Activated effector memory CD4-positive, alpha-beta T cell treated with anti-CD3 and anti-CD28 coated beads, Interleukin-2, amount 50 U/mL, for 16 hours (primary cell): ENCODE measurements at regions not wholly inside any gene's neighbourhood (a gene's known extent, or its start where the extent isn't known, plus 50 kb on each side); places are given as distances from the start of the nearest gene placed in this dataset.

ENCODE experiments used
- DNase-seq: peaks from one replicate; pipeline ENCODE4 v3.0.0-alpha.2; 2020

DNA sequence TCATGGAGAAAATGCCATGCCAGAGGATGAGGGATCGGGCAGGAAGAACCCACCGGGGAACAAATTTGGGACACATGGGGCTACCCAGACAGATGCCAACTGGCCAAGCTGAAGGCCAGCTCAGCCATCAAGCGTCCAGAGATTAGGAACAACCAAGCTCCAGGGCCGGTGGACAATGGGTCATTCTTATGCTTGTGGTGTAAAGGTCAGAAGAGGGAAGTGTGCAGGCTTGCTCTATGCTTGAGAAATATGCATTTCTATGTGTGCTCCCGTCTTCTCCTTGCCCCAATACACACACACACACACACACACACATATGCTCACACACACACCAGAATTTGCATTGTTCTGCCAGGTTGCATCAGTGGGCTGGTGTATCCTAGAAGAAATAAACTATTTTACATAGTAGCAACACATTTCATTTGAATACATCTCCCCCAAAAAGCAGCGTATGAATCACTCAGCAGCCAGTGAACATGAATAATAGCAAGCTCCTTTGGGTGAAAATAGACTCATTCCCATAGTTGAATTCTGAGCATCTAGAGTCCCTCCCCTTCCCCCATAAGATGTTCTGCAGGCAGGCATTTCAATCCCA lies 201.9 kb upstream of the PPARGC1A start:
- DNase-seq = no peak

DNA sequence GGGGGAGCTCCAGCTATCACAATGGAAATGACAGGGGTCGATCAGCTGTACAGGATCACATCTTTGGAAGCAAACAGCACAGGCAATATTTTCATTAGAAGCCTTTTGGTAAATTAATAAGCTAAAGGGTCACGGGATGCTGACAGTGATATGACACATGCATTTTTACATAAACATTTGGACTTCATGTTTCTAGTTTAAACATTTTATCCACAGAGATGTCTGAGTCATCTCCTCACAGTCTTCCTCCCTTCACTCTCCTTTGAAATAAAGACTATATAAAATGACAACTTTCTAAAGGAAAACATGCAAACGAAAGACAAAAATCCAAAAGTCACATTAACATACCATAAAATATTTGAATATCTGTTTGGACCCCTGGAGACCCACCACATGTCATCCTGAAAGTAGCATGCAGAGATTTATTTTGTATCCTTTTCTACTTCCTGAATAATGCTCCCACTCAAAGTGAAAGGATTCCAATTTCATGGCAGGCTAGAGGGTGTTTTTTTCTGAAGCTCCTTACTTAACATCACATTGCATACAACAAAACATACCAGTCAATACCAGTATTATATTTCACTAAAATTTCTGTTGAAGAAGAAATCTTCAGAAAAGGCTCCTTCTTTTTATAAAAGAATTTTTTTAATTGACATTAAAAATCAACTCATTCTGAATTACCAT lies 200.1 kb upstream of the PPARGC1A start:
- no peak for DNase-seq

DNA sequence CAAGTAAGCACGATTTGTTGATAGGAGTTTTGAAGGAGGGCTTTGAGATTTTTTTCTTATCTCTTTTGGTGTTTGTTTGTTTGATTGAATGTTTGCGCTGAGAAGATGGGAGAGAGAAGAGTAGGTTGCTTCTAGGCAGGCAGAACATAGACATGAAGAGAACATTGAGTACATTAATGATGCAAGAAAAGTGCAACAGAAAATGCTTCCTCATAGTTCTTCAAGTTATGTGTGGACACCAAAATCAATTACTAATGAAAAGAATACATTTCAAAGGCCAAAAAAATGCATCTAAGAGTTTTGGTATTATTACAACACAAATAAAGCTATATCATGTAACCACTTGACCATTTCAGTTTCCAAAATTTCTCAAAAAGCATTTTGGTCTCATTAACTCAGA lies 191.0 kb upstream of the PPARGC1A start:
- no peak for DNase-seq

DNA sequence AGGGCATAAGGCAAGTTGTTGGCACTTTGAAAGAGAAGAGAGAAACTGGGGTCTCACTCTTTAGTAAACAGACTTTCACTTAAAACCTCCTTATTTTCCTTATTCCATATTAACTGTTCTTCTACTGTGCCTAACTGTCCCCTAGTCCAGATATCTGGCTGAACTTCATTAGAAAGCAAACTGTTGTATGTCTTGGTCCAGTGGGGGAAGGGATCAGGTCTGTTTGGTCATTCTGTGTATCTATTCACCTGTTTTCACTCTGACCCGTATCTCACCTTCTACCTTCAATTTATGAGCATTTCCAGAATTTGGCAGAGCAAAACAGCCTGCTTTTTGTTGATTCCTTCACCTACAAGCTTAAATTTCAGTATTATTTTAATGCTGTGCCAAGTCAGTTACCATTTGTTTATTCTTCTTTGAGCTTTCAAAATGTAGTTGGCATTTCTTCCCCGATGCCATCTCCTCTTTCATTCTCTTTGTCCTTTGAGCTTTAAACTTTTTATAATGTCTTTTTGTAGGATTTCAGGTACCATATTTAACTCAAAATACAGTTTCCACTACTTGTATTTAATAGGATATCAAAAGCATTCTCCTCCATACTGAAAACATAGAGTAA lies 188.6 kb upstream of the PPARGC1A start:
- DNase-seq = no peak

DNA sequence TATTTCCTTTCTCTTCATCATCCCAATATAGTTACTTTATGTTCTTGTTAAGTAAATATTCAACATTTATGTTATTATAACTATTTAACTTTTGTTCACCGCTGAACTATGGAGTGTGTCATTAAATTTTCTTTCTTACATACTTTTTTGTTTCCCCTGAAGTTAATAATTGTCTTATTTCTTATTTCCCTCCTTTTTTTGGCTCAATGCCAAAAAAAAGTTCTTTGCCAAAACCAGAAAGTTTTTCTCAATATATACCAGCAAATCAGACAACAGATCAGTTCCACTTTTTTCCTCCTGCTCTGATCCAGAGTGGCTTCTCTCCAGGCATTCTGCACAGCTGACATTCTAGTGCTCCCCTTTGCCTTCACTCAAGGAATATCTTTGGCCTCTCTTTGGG lies 187.0 kb upstream of the PPARGC1A start:
- DNase-seq = no peak

DNA sequence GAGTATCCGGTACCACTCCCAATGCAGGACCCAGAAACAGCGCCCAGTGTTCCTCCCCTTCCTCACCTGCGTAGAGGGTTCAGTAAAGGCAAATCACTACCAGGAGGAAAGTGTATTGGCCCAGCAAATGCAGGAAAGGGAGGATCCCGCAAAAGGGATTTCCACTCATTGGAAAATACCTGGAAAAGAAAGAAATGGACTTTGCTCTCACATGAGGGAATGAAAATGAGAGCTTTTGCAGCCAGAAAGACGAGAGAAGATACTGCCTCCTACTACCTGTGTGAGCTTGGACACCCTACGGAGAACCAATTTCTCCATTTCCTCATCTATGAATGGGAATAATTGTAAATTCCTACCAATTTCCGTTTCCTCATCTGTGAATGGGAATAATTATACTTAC lies 184.1 kb upstream of the PPARGC1A start:
- no peak for DNase-seq

DNA sequence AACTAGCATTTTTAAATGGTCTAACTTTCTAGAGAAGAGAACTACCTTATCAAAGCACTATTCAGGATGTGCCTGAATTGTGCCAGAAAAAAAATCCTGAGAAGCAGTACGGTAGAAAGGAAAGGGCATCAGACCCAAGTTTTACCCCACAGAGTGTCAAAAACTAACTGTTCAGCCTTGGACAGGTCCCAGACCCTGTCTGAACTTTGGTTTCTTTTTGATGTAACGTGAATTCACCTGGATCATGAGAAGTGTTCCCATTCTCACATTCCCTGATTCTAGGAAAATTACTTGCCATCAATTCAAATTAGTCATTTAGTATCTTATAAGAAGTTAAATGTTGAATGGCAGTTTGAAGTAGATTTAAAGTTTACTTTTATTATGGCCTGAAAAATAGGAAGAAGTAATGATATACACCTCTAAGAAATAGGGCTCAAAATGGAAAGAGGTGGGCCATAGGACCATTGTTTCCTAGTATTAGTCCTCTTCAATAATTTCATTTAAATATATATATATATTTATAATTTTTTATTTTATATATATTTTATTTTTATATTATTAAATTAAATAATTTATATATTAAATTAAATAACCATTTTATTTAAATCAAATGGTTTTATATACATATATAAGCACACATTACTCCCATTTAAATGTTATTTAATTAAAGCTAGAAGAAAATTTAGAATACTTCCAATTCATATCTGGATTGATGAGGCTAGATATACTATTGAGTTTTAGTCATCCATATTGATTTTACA lies 181.9 kb upstream of the PPARGC1A start:
- DNase-seq = no peak

DNA sequence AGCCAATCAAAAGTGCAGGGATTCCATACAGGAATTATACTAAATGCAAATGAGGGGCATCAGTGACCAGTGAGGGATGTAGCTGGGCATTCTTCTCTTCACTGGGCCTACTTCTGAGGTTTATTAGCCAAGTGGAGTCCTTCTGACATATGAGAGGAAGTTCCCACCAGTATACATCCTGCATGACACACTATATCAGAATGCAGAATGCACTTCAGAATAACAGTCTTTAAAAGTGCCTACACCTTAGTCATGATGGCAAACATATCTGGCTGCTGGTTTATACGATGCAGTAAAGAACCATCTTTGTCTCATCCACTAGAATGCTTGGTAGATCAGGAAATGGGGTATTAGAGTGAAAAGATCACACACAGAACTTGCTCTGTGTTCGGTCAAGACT lies 180.3 kb upstream of the PPARGC1A start:
- DNase-seq = no peak

DNA sequence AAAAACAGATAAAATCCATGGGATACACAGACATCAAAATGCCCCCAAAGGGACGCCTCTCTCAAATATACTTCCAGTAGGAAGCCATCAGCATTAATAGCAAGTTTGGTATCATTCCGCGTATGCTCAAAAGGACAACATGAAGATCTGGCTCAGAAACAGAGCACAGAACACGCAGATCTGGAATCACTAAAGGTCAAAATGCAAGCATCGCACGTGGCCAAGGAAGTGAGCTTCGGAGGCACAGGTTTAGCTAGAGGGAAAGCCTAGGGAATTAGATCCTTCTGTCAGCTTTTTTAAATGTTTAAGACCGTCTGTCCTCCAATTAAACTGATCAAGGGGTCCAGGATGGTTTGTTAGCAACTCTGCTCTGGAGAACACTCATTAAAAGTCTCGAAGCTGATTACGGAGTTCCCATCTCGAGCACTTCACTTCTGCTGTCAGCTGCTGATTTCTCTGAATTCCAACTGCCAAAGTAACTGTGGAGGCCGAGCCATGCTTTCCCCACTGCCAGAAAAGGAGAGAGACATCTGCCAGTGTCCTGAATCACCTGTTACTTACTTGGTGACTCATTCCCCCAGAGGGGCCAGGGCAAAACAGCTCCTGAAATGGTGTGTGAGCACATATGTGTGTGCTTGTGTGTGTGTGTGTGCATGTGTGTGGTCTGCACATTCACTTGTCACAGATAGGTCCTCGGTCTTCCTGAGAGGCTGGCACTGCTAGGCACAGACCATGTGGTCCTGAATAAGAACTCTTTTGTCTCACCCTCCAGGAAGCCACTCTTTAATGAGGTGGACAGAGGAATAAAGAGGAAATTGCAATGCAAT lies 177.7 kb upstream of the PPARGC1A start:
- DNase-seq = no peak

DNA sequence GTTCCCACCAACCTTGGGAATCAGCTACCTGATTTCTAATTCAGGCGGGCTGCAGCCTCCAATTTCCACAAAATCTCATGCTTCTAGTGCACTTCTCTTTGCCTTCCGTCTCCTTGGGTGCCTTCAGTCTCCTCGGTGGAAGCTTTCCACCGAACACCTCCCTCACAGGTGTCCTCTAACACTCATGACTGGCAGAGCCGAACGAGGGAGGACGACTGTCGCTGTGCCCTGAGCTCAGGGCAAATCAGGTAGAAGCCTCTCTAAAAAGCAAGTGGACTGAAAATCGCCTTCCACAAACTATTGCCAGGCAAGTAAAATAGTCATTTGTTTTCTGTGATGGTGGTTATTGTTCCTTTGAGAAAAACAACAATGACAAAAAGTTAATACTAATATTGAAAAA lies 176.1 kb upstream of the PPARGC1A start:
- no peak for DNase-seq

DNA sequence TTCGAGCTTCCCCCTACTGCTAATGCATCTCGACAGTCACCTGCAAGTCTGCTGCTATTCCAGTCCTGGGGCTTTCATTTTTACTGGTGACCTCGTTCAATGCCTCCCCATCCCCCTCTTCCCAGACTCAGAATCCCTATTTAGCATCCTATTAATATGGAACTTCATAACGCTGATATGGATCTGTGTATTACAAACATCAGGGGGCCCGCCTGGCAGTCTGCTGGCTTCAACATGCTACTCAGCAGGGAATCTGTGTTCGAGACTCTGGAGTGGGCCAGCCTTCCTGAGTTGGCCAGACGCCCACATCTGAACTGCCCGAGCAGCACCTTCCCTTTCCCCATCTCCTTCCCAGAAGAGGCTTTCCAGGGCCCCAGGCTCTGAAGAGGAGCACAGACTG lies 173.9 kb upstream of the PPARGC1A start:
- no peak for DNase-seq

DNA sequence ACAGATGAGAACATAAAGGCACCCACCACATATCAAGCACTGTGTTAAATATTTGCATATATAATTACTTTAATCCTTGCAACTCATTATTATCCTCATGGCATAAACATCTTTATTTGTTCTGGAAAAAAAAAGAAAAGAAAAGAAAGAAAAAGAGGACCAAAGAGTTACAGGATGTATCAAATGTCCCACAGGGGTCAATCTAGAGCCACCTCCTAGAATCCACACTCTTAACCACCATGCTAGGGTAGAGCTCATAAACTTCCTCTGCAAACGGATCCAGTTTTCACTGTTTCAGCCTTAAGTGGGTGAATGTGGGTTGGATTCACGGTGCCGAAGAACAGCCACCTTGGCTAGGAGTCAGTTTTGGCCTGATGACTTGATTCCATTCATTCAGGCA lies 171.1 kb upstream of the PPARGC1A start:
- no peak for DNase-seq

DNA sequence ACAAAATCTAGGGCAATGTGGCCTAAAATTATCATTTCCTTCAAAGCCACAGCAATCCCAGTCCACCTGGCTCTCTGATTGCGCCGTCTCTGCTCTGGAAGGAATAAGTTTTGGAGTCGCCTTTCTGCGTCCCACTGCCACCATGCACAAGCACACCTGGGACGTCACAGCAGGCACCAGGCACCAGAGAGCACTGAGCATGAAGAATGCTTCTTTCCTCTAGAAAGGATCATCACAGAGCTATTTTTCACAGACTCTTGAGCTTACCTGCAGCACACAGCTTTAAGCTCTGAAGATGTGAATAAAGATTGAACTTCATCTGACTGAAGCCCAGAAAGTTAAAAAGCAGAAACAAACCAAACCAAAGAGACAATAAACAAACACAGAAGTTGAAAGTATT lies 170.0 kb upstream of the PPARGC1A start:
- DNase-seq = no peak

DNA sequence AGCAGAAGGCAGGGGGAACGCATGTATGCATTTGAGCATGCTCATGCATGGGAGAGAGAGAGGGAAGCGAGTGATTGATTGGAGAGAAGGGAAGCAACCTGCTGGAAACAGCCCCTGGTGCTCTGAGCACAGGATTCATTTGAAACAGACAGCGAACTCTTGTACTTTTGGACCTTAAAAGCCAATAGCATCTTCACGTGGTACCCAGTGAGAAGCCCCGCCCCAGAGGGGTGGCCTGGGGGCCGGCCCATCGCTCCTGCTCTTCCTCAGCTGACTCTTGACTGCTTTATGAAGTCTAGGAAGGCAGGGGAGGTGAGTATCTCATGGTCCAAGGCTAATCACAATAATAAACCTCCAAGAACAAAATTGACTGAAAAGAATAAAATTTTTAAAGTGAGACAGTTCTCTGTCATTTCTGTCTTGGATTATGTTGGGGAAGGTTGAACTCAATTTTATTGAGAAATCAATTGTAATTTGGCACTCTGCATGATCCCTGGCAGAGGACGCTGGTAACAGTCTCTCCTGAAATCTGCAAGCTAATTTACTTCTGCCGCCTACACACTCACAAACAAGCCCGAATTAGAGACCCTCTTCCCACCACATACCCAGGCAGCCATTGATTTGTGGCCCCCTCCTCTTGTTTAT lies 168.2 kb upstream of the PPARGC1A start:
- no peak for DNase-seq

DNA sequence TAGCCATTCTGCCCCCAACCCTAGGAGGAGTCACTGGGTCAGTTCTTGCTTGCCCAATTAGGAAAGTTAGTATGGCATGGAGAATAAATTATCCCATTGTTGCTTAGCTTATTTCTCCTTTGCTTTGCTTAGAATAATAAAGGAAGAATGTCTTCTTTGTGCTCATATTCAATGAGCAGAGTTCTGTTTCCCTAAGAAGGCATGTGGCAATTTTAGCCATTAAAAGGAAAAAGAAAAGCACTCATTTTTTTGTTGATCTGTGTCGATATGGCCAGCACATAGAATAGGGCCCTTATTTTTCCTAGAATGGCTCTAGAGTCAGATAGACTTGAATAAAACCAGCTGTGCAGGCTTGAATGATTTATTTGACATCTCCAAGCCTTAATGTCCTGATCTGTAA lies 166.4 kb upstream of the PPARGC1A start:
- no peak for DNase-seq

DNA sequence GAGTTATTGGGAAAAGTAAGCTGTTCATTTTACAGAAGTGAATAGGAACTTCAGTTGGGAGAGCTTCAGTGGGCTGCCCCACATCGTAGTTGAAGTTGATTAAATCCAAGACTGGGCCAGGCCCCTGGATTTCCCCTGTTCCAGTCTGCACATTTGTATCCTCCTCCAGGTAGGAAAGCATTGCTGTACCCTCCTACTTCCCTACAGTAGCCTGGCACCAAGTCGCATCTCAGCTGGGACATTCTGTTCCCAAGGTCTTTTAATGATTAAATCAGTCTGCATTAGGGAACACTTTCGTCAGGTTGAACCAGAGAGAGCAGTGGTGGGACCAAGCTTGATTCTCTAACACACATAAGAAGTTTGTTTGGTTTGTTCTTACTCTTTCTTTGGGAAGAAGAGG lies 165.8 kb upstream of the PPARGC1A start:
- no peak for DNase-seq

DNA sequence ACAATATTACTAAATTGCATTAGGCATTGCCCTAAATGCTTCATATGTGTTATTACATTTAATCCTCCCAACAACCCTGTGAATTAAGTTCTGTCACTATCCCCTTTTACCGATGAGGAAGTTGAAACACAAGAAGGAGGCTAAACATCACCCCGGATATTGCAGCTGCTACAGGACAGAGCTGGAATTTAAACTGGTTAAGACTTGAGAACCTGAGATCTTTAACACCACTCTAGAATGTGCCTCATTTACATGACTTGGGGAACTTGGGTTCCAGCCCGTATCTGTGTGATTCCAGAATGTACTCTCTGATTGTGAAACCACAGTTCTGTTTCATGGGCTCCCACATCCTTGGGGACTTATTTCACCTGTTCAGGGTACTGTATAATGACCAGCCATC lies 165.1 kb upstream of the PPARGC1A start:
- no peak for DNase-seq

DNA sequence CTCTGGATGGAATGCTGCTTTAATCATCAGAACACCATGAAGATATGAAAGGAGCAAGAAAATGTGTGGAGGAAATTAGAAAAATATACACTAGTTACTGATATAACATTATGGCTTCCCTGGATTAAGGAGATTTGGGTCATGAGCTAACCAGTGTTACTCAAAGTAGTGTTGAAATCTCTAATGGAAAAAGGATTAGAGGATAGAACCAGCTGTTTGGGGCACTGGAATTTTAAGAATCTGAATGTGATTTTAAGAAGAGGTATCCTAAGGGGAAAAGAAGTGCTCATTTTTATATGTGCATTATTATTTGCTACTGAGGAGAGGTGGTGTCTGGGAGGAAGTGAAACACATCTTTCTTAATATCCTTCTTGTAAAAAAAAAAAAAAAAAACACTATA lies 164.1 kb upstream of the PPARGC1A start:
- no peak for DNase-seq

DNA sequence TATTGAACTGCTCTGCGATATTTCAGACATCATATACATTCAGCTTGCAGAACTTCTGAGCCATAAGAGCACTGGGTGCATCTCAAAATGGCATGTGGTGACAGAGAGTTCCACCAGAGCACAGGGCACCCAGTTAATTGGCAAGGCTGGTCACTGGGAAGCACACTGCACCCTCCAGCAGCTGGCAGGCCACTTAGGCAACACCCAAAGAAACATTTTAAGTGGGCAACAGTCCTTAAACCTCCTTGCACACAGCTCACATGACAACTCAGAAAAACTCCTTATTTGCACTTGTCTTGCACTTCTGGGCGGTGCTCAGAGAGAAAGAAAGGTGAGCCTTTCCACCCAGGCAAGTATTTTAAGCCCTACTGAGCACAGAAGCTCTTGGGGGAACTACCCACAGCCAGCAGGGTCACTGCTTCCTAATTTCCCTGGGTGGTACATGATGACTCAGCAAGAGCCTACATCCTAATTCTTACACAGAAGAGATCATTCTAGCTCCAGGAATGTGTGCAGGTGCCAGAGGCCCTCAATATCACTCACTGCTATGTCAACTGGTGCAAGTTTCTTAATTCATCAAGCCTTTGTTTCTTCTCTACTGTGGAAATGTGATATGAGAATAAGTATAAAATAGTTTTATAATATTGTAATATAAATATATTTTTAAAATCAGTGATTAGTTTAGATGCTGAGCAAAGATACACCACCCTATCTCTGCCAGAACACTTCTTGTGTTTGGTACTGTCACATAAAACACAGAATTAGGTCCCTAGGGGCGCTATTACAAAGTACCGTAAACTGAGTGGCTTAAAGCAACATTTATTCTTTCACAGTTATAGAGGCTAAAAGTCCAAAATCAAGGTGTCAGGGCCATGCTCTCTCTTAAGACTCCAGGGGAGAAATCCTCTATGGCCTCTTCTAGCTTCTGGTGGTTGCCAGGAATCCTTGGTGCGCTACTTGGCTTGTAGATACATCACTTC lies 155.1 kb upstream of the PPARGC1A start:
- no peak for DNase-seq

DNA sequence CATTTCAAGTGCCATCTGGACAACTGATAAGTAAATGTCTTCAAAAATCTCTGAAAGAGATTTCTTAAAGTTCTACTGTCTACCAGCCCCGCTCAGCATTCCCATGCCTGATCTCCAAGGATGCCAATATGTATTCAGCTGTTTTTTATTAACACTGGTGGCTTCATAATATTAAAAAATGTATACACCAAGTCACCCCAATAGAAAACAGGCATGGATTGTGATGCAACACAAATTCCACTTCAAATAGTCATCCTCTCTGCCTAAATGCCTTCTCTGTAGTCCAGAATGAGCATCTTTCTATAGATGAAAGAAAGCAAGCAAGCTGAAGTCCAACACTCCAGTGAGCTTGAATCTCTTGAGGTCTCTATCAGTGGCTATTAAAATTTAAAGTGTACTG lies 152.2 kb upstream of the PPARGC1A start:
- no peak for DNase-seq

DNA sequence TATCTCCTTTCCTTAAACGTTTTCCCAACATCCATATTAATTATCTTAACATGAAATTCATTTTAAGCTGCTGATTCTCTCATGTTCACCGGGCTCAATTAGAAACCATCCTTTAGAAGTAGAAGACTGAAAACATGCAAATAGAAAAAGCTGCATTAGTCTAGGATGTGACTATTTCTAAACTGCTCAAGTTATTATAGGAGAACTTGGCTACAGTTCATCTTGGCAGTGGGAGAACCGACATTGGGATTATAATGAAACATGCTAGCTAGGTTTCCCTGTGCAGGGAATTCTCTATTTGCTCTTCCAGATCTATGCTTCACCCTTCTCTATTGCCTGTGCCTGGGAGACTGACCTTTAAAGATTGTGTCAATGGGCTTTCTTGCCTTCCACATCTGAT lies 151.0 kb upstream of the PPARGC1A start:
- no peak for DNase-seq
